HFFc6 (cell line): ENCODE measurements at regions not wholly inside any gene's neighbourhood (a gene's known extent, or its start where the extent isn't known, plus 50 kb on each side); places are given as distances from the start of the nearest gene placed in this dataset.

ENCODE experiments used
- DNase-seq: peaks from one replicate; pipeline ENCODE4 v3.0.0-alpha.2; 2018
- H3K27ac Mint-ChIP-seq: 2 replicates; pipeline ENCODE4 v1.8.0; 2020; ENCODE audit warnings: mild to moderate bottlenecking, mixed read lengths
- H3K27me3 Mint-ChIP-seq: 2 replicates; pipeline ENCODE4 v1.8.0; 2021; ENCODE audit warnings: mild to moderate bottlenecking, moderate library complexity, mixed read lengths; ENCODE audit not compliant: insufficient read depth
- H3K36me3 Mint-ChIP-seq: 2 replicates; pipeline ENCODE4 v1.8.0; 2021; ENCODE audit warnings: low read depth, mixed read lengths
- H3K4me1 Mint-ChIP-seq: 2 replicates; pipeline ENCODE4 v1.8.0; 2020; ENCODE audit warnings: low read depth, mixed read lengths
- H3K4me3 Mint-ChIP-seq: 2 replicates; pipeline ENCODE4 v1.8.0; 2020; ENCODE audit warnings: mild to moderate bottlenecking, moderate library complexity, mixed read lengths
- H3K9me3 Mint-ChIP-seq: 2 replicates; pipeline ENCODE4 v1.8.0; 2020; ENCODE audit warnings: mild to moderate bottlenecking, mixed read lengths
- TF ChIP-seq, protein P1 (sequence below): fragments of 200-600 bp; sonication (generic); IDR thresholded peaks from 2 replicates; pipeline ENCODE4 v1.5.0; 2021; ENCODE audit warnings: antibody characterized with exemption, mild to moderate bottlenecking

DNA sequence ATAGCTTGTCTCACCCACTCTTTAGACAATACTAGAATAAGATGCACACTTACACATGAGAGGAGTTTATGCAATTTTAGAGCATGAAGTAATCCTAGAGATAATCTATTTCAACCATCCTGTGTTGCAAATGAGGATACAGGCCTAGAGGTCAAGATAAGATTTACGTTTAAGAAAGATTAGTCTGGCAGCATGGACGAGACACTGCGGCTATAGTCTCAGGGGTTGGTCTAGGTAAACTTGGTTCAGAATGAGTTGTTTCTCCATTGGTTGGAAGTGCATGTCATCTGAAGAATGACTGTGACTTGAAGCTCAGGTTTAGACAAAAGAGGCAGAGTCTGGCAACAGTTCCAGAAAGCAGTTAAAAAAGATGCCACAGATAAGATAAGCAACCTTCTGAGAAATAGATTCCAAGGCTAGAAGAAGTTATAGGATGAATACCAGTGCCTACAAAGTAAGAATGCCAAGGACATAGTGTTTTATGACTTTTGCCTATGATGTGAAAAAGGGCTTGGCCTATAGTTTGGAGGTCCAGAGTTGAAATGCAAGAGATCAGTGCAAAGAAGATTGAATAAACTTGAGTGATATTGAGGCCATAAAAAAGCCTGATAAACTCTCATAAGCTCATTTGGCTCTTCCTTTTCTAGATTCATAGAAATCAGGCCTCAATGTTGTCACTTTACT is 631.0 kb downstream of the SQOR start:
- no peak overlapping the region for H3K27ac Mint-ChIP-seq
- TF ChIP-seq, protein P1, sequence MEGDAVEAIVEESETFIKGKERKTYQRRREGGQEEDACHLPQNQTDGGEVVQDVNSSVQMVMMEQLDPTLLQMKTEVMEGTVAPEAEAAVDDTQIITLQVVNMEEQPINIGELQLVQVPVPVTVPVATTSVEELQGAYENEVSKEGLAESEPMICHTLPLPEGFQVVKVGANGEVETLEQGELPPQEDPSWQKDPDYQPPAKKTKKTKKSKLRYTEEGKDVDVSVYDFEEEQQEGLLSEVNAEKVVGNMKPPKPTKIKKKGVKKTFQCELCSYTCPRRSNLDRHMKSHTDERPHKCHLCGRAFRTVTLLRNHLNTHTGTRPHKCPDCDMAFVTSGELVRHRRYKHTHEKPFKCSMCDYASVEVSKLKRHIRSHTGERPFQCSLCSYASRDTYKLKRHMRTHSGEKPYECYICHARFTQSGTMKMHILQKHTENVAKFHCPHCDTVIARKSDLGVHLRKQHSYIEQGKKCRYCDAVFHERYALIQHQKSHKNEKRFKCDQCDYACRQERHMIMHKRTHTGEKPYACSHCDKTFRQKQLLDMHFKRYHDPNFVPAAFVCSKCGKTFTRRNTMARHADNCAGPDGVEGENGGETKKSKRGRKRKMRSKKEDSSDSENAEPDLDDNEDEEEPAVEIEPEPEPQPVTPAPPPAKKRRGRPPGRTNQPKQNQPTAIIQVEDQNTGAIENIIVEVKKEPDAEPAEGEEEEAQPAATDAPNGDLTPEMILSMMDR, result no peak
- no peaks in the 10 kb centered on the region for H3K36me3 Mint-ChIP-seq
- no peak overlapping the region for H3K4me3 Mint-ChIP-seq
- no peak for DNase-seq
- H3K27me3 Mint-ChIP-seq, result no peaks in the 10 kb centered on the region
- H3K9me3 Mint-ChIP-seq, result no peaks in the 10 kb centered on the region; the same call in 1 of the 2 replicates
- no peaks in the 10 kb centered on the region for H3K4me1 Mint-ChIP-seq

DNA sequence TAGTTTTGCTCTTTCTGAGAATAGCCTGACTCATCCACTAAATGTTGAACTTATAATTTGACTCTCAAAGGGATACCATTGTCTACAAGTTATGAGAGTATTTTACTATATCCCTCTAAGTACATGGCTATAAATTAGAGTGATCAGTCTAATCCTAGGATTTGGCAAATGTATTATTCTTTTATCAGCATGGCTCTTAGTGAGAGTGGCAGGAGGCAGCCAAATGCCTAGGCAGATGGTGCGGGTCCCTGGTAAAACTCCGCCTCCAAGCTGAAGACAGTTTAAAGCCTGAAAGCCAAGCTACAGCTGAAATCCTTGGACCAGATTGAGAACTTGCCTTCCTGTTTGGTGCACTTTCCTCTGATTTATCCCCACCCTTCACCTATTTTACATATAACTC is 631.8 kb downstream of the SQOR start:
- no peaks in the 10 kb centered on the region for H3K4me1 Mint-ChIP-seq
- no peaks in the 10 kb centered on the region for H3K36me3 Mint-ChIP-seq
- H3K9me3 Mint-ChIP-seq, result no peaks in the 10 kb centered on the region; the same call in 1 of the 2 replicates
- no peak overlapping the region for H3K27ac Mint-ChIP-seq
- TF ChIP-seq, protein P1, result no peak
- no peaks in the 10 kb centered on the region for H3K27me3 Mint-ChIP-seq
- DNase-seq, result no peak
- H3K4me3 Mint-ChIP-seq, result no peak overlapping the region

DNA sequence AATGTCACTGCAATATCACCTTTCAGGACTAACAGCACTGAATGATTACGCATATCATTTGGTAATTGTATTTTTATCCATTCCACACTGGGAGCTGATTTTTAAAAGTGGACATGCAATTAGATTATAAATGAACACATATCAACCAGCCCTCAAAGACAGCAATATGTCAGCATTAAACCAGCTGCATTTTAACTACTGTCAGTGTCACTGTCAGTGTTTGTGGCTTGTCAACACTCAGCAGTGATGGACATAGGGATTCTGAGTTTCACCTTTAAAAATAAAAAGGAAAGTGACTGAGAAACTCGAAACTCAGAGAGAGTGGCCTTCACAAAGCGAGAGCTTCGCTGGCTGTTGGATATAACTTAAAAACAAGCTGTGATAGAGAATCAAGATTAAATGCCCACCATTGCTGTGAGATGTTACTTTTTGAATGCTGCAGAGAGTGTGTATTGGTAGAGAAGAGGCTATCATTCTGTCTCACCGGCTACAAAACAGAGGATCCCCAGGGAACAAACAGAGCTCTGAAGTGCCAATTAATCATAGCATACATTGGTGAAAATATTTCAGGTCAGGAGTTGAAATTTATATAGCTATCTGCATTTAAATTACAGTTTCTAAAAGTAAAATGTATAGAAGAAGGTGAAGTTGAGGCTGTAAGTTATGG is 635.8 kb downstream of the SQOR start:
- H3K4me1 Mint-ChIP-seq, result no peaks in the 10 kb centered on the region
- no peaks in the 10 kb centered on the region for H3K36me3 Mint-ChIP-seq
- H3K27ac Mint-ChIP-seq, result no peak overlapping the region
- DNase-seq, result no peak
- TF ChIP-seq, protein P1, result no peak
- no peak overlapping the region for H3K4me3 Mint-ChIP-seq
- no peaks in the 10 kb centered on the region; the same call in 1 of the 2 replicates for H3K9me3 Mint-ChIP-seq
- no peaks in the 10 kb centered on the region for H3K27me3 Mint-ChIP-seq

DNA sequence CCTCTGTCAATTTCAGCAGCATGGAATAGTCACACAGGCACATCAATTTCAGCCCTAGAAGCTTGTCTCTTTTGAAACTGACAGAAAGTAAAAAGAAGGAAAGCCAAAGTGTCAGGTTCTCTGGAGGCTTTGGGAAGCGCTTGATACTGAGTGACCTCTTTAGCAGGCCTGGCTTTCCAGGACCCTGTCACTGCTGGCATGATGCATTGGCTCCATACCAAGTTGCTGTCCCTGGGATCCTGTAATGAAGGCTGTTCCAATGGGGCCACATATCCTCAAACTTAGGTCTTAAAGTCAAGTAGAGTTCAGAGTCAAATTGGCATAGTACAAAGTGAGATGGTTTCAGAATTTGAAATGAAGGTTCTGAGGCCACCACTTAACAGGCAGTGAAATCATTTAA is 640.9 kb downstream of the SQOR start:
- TF ChIP-seq, protein P1, result no peak
- Mint-ChIP-seq H3K36me3 (no peaks in the 10 kb centered on the region), H3K27me3 (no peaks in the 10 kb centered on the region), H3K4me3 (no peak overlapping the region), H3K27ac (no peak overlapping the region), H3K4me1 (peaks cover 16% of the 10 kb centered on the region), H3K9me3 (peaks cover 8% of the 10 kb centered on the region; the same call in 1 of the 2 replicates)
- DNase-seq, result no peak

DNA sequence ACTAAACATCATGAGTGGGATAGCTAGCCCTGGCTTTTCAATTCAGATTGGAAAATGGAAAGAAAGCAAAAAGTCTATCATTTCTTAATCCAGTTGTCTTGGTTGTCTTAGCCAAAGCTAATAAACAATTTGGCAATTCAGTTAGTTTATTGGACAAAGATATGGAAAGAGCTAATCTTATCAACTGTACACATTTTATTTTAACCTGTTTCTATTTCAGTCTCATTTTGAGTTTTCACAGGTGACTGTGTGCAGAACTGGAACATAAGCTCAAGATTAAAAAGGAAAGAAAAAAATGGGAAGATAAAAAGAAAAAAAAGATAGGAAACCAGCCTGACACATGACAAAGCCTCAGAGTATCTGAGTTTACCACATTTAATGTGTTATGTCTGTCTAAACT is 642.6 kb downstream of the SQOR start:
- Mint-ChIP-seq H3K27me3 (no peaks in the 10 kb centered on the region), H3K4me3 (no peak overlapping the region), H3K4me1 (peaks cover 16% of the 10 kb centered on the region), H3K27ac (no peak overlapping the region), H3K36me3 (no peaks in the 10 kb centered on the region), H3K9me3 (peaks cover 8% of the 10 kb centered on the region; the same call in 1 of the 2 replicates)
- TF ChIP-seq, protein P1, result no peak
- no peak for DNase-seq
